NCI-H446 treated with DMSO at 0.1 percent for 48 hours (cell line): ENCODE measurements at regions not wholly inside any gene's neighbourhood (a gene's known extent, or its start where the extent isn't known, plus 50 kb on each side); places are given as distances from the start of the nearest gene placed in this dataset.

Source experiments
- DNase-seq: peaks from one replicate; lab custom pipeline; 2025; lab: John Stamatoyannopoulos, UW

DNA sequence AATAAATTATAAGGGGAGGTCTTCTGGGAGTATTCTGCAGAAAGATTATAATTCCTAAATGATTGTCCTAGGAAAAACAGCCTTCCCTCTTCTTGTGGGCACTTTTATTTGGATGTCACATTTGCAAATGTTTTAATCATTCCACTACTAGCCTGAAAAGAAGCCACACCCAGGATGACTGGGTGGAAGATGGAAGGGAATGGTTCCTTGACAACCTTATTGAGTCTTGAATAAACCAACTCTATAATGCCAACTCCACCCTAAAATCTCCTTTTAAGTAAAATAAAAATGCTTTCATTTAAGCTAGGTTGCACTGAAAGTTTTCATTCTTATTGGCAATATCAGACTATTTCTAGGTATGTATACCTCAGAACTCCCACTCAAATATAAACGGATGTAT lies 494.6 kb downstream of the RFC3 start:
- DNase-seq: no peak

GRCh38 chr13:34320084-34320483 lies 502.1 kb downstream of the RFC3 start:
- no peak for DNase-seq

GRCh38 chr13:34322014-34322742 lies 504.2 kb downstream of the RFC3 start:
- DNase-seq: peak; percentile 27

- DNase-seq: no peak
Observed at GRCh38 chr13:34322743-34323074, 504.8 kb downstream of the RFC3 start.

- peak; percentile 73 for DNase-seq
Observed at GRCh38 chr13:34335014-34336007, 517.4 kb downstream of the RFC3 start.

GRCh38 chr13:34338102-34338501 lies 520.2 kb downstream of the RFC3 start:
- DNase-seq: peak; percentile 70

- no peak for DNase-seq
Observed at GRCh38 chr13:34340534-34340933, 522.6 kb downstream of the RFC3 start.

DNA sequence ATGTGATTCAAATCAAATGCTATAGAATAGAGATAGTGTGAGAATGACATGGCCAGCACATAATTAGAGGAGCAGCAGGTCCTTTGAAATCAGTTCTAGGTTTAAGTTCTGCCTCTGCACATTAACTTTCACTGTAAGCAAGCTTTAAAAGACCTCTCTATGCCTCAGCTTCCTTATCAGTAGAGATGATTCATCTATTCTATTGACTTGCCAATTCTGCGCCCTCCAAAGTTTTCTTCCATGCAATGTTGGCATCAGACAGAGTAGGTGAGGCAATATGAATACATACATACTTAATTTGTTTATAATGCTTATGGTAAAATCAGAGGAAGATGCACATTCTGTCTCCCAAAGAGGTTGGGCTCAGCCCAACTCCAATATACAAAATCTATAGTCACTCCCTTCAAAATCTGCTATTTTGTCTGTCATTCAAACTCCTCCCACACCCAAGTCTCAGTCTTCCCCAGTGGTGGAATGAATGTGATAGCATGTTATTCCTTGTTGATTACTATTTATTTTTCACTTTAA lies 525.5 kb downstream of the RFC3 start:
- no peak for DNase-seq

GRCh38 chr13:34344816-34345215 lies 526.9 kb downstream of the RFC3 start:
- no peak for DNase-seq

DNA sequence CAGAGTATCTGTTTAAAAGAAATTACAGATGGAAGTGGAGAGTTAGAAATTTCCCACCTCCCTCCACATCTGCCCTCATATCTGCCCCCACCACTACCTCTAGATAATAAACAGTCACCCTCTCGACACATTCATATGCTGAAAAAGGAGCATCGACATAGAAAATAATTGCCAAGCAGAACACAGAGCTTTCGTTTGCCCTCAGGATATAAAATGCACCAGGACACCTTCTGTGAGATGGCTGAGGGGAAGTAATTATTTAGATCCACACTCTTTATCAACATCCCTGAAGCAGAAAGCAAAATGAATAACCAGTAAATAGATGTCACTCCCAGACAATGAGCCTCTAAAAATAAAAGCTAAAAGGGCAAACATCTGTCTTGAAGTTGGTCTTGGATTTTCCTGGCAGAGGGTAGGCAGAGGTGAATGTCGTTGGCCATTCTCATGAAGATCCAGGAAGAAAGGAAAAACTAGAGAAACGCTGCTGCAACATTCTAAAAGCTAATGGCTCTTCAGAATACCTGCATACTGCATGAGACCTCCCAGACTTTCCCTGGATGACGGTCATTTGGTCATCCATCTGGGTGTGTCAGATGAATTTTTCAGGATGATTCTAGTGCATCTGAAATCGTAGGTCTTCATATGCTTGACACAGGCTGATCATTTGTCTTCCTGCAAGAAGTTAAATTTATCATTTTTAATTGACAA lies 527.5 kb downstream of the RFC3 start:
- no peak for DNase-seq

DNA sequence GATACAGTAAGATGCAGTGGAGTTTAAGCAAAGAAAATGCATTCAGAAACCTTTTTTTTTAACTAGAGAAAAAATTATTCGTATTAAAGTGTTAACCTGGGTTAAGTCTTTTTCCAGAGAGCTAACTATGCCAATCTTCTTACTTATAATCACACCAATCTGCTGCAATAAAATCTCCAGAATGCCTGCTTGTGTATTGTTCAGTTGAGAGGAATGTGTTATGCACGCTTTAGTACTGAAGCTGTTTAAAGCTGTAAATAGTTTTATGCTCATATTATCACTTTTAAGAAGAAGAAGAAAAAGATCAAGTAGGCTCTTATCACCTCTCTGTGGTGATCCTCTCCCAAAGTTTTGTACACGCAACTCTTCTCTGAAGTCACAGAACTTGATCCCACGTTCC lies 528.7 kb downstream of the RFC3 start:
- DNase-seq: no peak

- no peak for DNase-seq
Observed at GRCh38 chr13:34347784-34348573, 530.0 kb downstream of the RFC3 start.

- peak; percentile 83 for DNase-seq
Observed at GRCh38 chr13:34349091-34349722, 531.3 kb downstream of the RFC3 start.

- DNase-seq: peak; percentile 67
Observed at GRCh38 chr13:34350671-34351070, 532.7 kb downstream of the RFC3 start.

DNA sequence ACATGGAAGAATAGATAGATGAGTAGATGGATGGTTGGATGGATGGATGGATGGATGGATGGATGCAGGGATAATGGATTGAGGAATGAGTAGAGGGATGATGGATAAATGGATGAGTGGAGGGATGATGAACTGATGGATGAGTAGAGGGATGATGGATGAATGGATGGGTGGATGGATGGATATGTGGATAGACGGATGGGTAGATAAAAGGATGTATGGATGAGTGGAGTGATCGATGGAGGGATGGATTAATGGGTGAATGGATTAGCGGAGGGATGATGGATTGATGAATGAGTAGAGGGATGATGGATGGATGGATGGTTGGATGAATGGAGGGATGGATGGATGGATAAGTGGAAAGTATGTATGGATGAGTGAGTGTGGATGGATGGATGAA lies 533.2 kb downstream of the RFC3 start:
- no peak for DNase-seq

DNA sequence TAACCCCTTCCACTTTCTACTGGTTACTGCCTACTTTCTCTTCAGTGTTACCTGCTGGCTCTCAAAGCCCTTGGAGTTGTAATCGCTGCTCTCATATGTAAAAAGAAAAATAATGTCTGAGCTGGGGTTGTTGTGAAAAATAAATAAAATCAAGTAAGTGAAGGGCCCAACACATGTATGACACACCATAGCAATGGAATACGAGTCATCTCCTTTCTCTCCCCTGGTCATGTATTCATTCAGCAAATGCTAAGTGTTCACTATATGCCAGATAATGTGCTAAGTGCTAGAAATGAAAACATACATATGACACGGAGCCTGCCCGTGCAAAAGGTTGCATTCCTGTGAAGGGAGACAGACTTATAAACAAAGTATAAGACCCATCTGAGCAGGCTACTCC lies 535.0 kb downstream of the RFC3 start:
- no peak for DNase-seq

DNA sequence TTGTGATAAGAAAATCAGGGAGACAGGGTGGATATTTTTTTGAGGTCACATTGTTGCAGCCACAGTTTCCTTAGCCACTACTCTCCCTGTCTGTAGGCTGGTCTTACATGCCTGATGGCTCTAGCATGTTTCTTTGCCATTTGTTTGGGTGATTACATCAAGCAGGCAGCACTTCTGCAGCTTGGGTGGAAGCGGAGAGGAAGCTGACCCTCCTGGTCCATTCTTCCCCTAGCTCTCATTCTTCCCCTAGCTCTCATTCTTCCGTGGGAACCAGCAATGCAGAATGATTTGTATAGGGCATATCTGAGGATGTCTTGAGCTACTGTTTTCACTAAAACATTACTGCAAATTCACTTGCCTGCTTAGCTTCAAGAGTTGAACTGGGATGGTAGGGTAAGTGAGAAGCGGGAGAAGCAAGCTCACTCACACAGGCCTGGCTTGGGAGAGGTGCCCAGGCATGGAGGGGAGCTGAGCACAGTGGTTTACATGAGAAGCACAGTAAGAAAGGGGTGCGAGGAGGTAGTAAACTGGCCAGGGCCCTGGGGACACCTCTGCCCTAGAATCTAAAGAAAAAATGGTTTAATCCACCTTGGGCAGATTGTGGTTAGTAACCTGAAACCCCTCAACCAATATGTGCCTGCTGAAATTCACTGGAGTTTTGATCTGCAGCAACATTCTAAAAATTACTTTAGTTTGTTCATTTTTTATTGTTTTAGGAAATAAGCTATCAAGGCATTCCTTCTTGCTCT lies 538.9 kb downstream of the RFC3 start:
- no peak for DNase-seq

DNA sequence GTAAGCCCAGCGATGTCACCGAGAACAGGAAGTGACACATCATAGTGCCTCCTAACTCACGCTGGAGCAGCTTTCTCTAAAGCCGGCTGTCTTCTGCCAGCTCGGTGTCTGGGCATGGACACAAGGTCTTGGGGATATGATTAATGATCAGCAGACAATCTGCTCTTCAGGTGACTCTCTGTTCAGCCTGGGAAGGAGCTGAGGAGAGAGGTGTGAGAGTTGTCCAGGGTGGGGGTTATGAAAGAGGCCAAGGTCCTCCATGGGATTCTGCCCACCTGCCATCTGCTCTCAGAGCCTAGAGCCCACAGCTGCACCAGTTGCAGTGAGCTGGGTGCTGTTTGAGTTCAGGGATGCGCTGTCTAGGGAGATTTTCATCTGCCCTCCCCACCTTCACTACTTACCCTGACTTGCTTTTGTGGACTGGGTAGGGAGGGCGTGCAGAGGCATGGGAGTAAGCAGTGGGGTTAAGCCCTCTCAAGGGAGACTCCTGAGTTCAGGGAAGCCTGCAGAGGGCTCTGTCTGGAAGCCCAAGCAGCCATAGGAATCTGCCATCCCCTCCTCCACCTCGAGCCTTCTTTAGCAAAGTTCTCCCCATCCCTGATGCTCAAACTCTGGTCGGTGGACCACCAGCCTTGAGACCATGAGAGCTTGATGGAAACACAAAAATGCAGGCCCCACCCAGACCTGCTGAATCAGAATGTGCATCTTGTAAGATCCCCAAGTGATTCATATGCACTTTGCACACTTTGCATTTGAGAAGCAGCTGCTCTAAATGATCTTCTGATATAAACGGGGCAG lies 539.7 kb downstream of the RFC3 start:
- no peak for DNase-seq

- DNase-seq: no peak
Observed at GRCh38 chr13:34358811-34359513, 541.0 kb downstream of the RFC3 start.
